Spleen (tissue), 11 donors: ENCODE measurements at regions not wholly inside any gene's neighbourhood (a gene's known extent, or its start where the extent isn't known, plus 50 kb on each side); places are given as distances from the start of the nearest gene placed in this dataset.

Source experiments
- DNase-seq: peaks from one replicate; pipeline ENCODE4 v3.0.0-alpha.2; 2020
- H3K27ac ChIP-seq, 8 donors: fragments of 200-600 bp; sonication (generic) in 7 of 8; 1 replicate in 4 of 8; 2 replicates in 4 of 8; pipeline versions ENCODE4 v1.5.0 to v1.8.0; 2016 to 2021; ENCODE audit warnings: inconsistent platforms in 4 of 8, mild to moderate bottlenecking in 4 of 8, moderate library complexity in 1 of 8
- H3K27me3 ChIP-seq, 7 donors: fragments of 200-600 bp; sonication (generic) in 6 of 7; replicated peaks in 1 of 7; 1 replicate in 4 of 7; 2 replicates in 3 of 7; pipeline versions ENCODE4 v1.5.0 to v1.8.0; 2016 to 2021; ENCODE audit warnings: inconsistent platforms in 3 of 7, mild to moderate bottlenecking in 1 of 7
- H3K36me3 ChIP-seq, 6 donors: fragments of 200-600 bp; sonication (generic) in 5 of 6; 1 replicate in 4 of 6; 2 replicates in 2 of 6; pipeline versions ENCODE4 v1.5.0 to v1.8.0; 2016 to 2021; ENCODE audit warnings: inconsistent platforms in 2 of 6
- H3K4me1 ChIP-seq, 6 donors: fragments of 200-600 bp; sonication (generic) in 5 of 6; 1 replicate in 3 of 6; 2 replicates in 3 of 6; pipeline versions ENCODE4 v1.5.0 to v1.8.0; 2016 to 2021; ENCODE audit warnings: inconsistent platforms in 3 of 6
- H3K4me3 ChIP-seq, 8 donors: fragments of 200-600 bp; sonication (generic) in 7 of 8; 1 replicate in 4 of 8; 2 replicates in 4 of 8; pipeline versions ENCODE4 v1.5.0 to v1.8.0; 2016 to 2021; ENCODE audit warnings: inconsistent platforms in 4 of 8, mild to moderate bottlenecking in 4 of 8, moderate library complexity in 2 of 8
- H3K9me3 ChIP-seq, 8 donors: fragments of 200-600 bp; sonication (generic) in 7 of 8; 1 replicate in 4 of 8; 2 replicates in 4 of 8; pipeline versions ENCODE4 v1.5.0 to v1.8.0; 2016 to 2021; ENCODE audit warnings: inconsistent platforms in 4 of 8
- POLR2A ChIP-seq, 3 donors: fragments of 450-650 bp; IDR thresholded peaks; one replicate each; pipeline ENCODE4 v1.5.1; 2017; ENCODE audit warnings: antibody characterized with exemption in 3 of 3, mild to moderate bottlenecking in 1 of 3
- POLR2AphosphoS5 ChIP-seq, 3 donors: sonication (generic); formaldehyde crosslinking; IDR thresholded peaks; one replicate each; pipeline ENCODE4 v1.5.1; 2017; ENCODE audit warnings: antibody characterized with exemption in 3 of 3
- WGBS, 5 donors: extraction: QIAGEN DNeasy Blood & Tissue Kit in 3 of 5; methylation state at CpG; one replicate each; pipeline versions ENCODE4 v1.1.5 to v1.1.7; 2013 to 2018; 5-methylcytosine and 5-hydroxymethylcytosine counted together
- intact Hi-C: fragments of 100-400 bp; cut with DNase I; formaldehyde crosslinking; loops from one replicate; pipeline ENCODE4 v1.15.0; 2023; ENCODE audit warnings: low total_unique reads
- TF ChIP-seq, protein P1 (sequence below), 11 experiments: fragments of 200-600 bp in 7 of 11; fragments of 450-650 bp in 4 of 11; sonication (generic) in 4 of 11; IDR thresholded peaks in 8 of 11; conservative IDR thresholded peaks in 3 of 11; 1 replicate in 7 of 11; 2 replicates in 4 of 11; pipeline versions ENCODE4 v1.4.0 to v1.8.0; 2016 to 2021; ENCODE audit warnings: antibody characterized with exemption in 11 of 11, inconsistent platforms in 4 of 11, mild to moderate bottlenecking in 1 of 11
- donor health status: healthy with polysubstance abuse.
- donor health status: DM: no; HTN: no; CAD: no; lungs with moderate emphysema.
- donor health status: DM: no; HTN: no; CAD: no.
- donor health status: Bipolar disorder and iron deficiency.
- donor health status: healthy.
- donor health status: DM: no; HTN: no; CAD: no.
- donor health status: DM: yes; HTN: yes; CAD: no.

- no peak overlapping the region for H3K27ac ChIP-seq
- WGBS, 5 donors, result 83 to 95% (median 91%) methylated on average over 5 of the region's 5 CpGs
- TF ChIP-seq POLR2AphosphoS5 (IDR thresholded peaks at IDR 0.05) (no peak), POLR2A (IDR thresholded peaks at IDR 0.05) (no peak)
- TF ChIP-seq, protein P1, sequence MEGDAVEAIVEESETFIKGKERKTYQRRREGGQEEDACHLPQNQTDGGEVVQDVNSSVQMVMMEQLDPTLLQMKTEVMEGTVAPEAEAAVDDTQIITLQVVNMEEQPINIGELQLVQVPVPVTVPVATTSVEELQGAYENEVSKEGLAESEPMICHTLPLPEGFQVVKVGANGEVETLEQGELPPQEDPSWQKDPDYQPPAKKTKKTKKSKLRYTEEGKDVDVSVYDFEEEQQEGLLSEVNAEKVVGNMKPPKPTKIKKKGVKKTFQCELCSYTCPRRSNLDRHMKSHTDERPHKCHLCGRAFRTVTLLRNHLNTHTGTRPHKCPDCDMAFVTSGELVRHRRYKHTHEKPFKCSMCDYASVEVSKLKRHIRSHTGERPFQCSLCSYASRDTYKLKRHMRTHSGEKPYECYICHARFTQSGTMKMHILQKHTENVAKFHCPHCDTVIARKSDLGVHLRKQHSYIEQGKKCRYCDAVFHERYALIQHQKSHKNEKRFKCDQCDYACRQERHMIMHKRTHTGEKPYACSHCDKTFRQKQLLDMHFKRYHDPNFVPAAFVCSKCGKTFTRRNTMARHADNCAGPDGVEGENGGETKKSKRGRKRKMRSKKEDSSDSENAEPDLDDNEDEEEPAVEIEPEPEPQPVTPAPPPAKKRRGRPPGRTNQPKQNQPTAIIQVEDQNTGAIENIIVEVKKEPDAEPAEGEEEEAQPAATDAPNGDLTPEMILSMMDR (IDR thresholded peaks at IDR 0.05 in 8 of 11, conservative IDR thresholded peaks at IDR 0.05 in 3 of 11), result no peak
- H3K36me3 ChIP-seq, result no peaks in the 10 kb centered on the region
- no peaks in the 10 kb centered on the region for H3K9me3 ChIP-seq
- no peaks in the 10 kb centered on the region for H3K4me1 ChIP-seq
- H3K4me3 ChIP-seq, result no peak overlapping the region
- intact Hi-C loops, result no loop called here
- no peak for DNase-seq
- H3K27me3 ChIP-seq, result no peaks in the 10 kb centered on the region
These were observed 121.2 kb upstream of the ANKRD28 start for GRCh38 chr3:15918988-15919387.

DNA sequence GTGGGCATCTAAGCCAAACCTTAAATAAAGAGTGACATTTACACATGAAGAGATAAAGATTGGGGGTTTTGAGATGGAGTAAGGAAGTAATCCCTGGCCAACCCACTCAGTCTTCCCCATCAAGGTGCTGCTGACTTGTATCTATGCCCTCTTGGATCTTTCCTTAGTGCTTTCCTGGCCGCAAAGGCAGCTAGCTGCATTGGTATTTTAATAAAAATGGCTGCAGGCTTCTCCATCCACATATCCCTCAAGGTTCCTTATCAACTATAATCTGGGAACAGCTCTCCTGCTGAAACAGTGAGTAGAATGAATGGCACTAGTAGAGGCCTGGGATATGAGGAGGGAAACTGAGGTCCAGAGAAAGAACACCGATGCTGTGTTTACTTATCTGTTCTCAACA lies 122.2 kb upstream of the ANKRD28 start:
- no peaks in the 10 kb centered on the region for H3K27me3 ChIP-seq
- H3K4me1 ChIP-seq, result no peaks in the 10 kb centered on the region
- H3K4me3 ChIP-seq, result no peak overlapping the region
- 89 to 100% (median 92%) methylated on average over 2 of the region's 2 CpGs for WGBS, 5 donors
- intact Hi-C loops, result no loop called here
- H3K27ac ChIP-seq, result no peak overlapping the region
- DNase-seq, result no peak
- no peaks in the 10 kb centered on the region for H3K36me3 ChIP-seq
- TF ChIP-seq, protein P1 (IDR thresholded peaks at IDR 0.05 in 8 of 11, conservative IDR thresholded peaks at IDR 0.05 in 3 of 11), result no peak
- TF ChIP-seq POLR2A (IDR thresholded peaks at IDR 0.05), result no peak
- no peak for TF ChIP-seq POLR2AphosphoS5 (IDR thresholded peaks at IDR 0.05)
- H3K9me3 ChIP-seq, result no peaks in the 10 kb centered on the region

DNA sequence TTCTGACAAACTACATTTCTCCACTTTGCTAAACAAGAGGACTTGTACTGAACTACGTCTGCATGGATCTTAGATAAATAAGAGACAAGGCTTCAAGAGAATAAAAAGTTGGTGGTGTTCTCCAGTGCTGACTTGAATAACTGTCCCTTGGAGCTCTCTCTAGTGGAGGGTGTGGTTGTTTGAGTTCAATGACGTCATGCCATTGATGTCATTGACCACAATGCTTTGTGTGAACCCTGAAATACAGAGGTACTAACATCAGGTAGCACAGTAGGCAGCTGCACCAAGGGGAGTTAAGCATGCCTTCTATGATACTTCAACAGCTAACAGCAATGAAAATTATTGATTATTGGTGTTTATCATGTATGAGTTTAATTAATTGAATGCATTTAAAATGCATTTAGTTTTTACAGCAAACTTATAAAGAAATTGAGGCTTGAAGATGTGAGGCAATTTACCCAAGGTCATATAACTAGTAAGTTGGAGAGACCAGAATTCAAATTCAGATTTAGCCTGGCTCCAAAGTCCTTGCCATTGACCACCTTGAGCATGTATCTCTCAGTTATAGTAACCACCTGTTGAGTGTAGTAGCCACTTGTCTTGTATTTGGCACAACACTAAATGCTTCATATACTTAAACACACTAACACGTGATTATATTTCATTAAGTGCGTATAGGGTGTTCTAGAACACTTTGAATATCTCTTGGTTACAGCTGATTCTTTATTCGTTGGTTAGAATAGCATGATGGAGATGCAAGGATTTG lies 126.0 kb upstream of the ANKRD28 start:
- intact Hi-C loops, result no loop called here
- 82 to 91% (median 84%) methylated on average over 5 of the region's 5 CpGs for WGBS, 5 donors

GRCh38 chr3:15924914-15925313 lies 127.1 kb upstream of the ANKRD28 start:
- DNase-seq, result no peak
- Histone ChIP-seq H3K27me3 (no peaks in the 10 kb centered on the region), H3K27ac (no peak overlapping the region), H3K9me3 (no peaks in the 10 kb centered on the region), H3K36me3 (no peaks in the 10 kb centered on the region), H3K4me1 (no peaks in the 10 kb centered on the region), H3K4me3 (no peak overlapping the region)
- WGBS, 5 donors, result 65 to 83% (median 77%) methylated on average over 2 of the region's 2 CpGs
- intact Hi-C loops, result no loop called here
- TF ChIP-seq POLR2AphosphoS5 (IDR thresholded peaks at IDR 0.05) (no peak), POLR2A (IDR thresholded peaks at IDR 0.05) (no peak)
- TF ChIP-seq, protein P1 (IDR thresholded peaks at IDR 0.05 in 8 of 11, conservative IDR thresholded peaks at IDR 0.05 in 3 of 11), result no peak

More for the DNA sequence above, 126.0 kb upstream of the ANKRD28 start:
- Histone ChIP-seq H3K27me3 (no peaks in the 10 kb centered on the region), H3K4me3 (no peak overlapping the region), H3K27ac (no peak overlapping the region), H3K4me1 (no peaks in the 10 kb centered on the region), H3K9me3 (no peaks in the 10 kb centered on the region), H3K36me3 (no peaks in the 10 kb centered on the region)
- TF ChIP-seq, protein P1 (IDR thresholded peaks at IDR 0.05 in 8 of 11, conservative IDR thresholded peaks at IDR 0.05 in 3 of 11), result no peak
- no peak for TF ChIP-seq POLR2AphosphoS5 (IDR thresholded peaks at IDR 0.05)
- TF ChIP-seq POLR2A (IDR thresholded peaks at IDR 0.05), result no peak
- no peak for DNase-seq
